GM20431 (cell line): ENCODE measurements at regions not wholly inside any gene's neighbourhood (a gene's known extent, or its start where the extent isn't known, plus 50 kb on each side); places are given as distances from the start of the nearest gene placed in this dataset.

Experiments used
- in situ Hi-C: fragments of 300-500 bp; cut with MseI, MboI; formaldehyde crosslinking; loops from one replicate; pipeline ENCODE4 v1.15.0; 2020; ENCODE audit warnings: low sequenced_read_pairs; ENCODE audit not compliant: unreplicated experiment

DNA sequence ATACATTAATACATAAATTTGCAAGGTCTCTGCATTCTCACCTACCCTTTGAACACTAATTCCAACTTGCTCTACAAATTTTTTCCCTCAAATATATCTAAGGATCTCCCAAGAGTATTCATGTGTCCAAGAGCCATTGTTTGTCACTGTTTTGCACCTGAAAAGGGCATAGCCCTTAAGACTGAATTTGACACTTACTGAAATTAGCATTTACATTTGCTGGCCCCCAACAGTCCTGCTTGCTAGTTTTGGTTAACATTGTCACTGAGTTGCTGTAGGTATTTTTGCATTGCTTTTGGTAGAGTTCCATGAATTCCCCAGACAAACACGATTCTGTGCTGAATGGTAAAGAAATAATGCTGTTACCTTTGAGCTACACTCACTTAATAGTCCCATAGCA lies 57.3 kb downstream of the KCNA4 start:
- in situ Hi-C loops, result no loop called here

DNA sequence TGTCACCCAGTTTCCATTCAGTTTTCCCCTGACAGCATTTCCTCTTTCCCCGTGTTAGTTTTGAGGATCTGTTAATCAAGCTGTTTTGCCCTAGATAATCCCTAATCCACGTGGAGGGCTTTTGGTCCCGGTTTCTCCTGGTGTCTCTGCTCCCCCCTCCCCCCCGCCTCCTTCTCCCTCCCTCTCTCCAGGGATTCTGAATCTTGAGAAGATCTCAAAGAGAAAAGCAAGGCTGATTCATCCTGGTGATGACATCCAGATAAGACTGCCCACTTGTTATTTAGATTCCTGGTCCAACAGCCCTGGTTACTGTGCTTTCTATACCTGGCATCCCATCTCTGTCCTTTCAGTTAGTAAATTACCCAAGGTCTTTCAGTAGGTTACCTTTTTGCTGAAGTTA lies 59.4 kb downstream of the KCNA4 start:
- in situ Hi-C loops, result no loop called here

DNA sequence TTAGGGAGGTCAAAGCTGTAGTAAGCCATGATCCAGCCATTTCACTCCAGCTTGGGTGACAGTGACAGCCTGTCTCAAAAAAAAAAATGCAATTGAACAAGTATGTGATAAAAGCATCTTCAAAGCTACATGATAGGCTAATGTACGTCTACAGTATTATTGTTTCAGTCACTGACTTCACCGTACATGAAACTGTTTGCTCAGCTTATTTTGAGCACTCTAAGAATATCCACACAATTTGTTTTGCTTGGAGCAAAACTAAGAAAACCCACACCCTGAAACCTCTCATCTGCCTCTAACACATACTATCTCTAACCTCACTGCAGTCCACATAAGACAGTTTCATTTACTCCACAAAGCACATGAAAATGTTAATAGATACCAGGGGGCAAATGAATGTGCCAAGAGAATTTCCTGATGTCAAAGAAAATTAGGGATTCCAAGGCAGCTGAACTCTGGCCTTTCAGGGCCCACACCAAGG lies 60.7 kb downstream of the KCNA4 start:
- in situ Hi-C loops, result no loop called here

DNA sequence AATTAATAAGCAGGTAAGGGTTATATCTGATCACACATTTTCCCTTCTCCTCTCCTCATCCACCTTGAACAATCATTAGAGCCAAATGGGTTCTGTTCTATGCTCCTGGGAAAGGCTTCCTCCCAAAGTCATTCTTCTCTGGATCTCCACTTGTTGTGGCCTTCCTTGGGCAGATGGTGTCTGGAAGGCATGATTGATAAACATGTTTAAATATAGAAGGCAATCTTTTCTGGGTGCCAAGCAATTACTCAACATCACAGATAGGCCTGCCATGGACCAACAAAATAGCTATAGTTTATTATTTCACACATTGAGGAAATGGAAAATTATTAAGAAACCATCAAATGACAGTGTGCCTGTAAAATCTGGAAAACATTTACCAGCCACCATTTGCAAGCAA lies 73.5 kb downstream of the KCNA4 start:
- in situ Hi-C loops, result no loop called here

- in situ Hi-C loops, result no loop called here
Measured at GRCh38 chr11:29937526-29937925, 79.3 kb downstream of the KCNA4 start.

DNA sequence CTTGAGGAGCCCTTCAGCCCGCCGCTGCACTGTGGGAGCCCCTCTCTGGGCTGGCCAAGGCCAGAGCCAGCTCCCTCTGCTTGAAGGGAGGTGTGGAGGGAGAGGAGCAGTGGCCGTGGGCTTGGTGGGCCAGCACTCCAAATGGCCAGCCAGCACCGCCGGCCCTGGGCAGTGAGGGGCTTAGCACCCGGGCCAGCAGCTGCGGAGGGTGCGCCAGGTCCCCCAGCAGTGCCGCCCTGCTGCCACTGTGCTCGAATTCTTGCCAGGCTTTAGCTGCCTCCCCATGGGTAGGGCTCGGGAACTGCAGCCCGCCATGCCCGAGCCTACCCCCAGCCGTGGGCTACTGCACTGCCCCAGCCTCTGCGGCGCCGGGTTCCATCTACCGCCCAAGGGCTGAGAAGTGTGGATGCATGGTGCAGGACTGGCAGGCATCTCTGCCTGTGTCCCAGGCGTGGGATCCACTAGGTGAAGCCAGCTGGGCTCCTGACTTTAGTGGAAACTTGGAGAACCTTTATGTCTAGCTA lies 82.7 kb downstream of the KCNA4 start:
- in situ Hi-C loops, result no loop called here

GRCh38 chr11:29916040-29916439 lies 100.8 kb downstream of the KCNA4 start:
- in situ Hi-C loops, result no loop called here

GRCh38 chr11:29914203-29914930 lies 102.5 kb downstream of the KCNA4 start:
- in situ Hi-C loops, result no loop called here

DNA sequence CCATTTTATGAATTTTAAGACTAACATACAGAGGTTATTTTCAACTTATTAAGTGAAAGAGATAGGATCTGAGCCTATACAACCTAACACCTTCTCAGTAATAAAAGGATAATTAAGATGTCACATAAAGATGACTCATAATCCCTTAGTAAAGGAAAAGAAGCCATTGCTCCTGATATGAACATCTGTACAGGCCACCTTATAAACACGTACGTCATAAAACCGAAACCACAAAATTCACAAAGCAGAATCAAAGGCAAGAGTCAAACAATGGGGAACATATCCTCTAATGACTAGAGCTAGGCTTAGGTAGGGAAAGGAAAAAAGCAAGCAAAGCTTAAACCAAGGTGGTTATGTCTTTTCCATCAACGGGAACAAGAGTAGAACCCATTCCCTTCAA lies 103.5 kb downstream of the KCNA4 start:
- in situ Hi-C loops, result no loop called here

GRCh38 chr11:29900382-29900781 lies 116.4 kb downstream of the KCNA4 start:
- in situ Hi-C loops, result no loop called here

- in situ Hi-C loops, result no loop called here
Measured at GRCh38 chr11:29879560-29879959, 137.3 kb downstream of the KCNA4 start.

- in situ Hi-C loops, result no loop called here
Measured at GRCh38 chr11:29876192-29876591, 140.6 kb downstream of the KCNA4 start.

DNA sequence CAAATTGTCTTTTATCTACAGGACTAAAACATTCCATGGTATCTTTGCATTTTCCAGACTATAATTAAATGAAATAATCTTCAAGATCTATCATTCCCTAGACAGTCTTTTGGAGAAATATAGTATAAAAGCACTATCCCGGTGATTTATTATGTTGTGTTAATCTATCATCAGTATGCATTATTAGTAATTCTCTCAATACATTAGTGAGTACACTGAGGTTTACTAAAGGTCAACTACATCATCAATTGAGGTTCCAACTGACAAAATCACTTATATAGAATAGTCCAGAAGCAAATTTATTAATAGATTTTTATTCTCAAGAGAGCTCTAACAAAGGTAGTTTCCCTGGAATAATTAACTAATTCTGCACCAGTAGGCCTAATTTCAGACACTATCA lies 169.6 kb downstream of the KCNA4 start:
- in situ Hi-C loops, result no loop called here

GRCh38 chr11:29844701-29845379 lies 172.0 kb downstream of the KCNA4 start:
- in situ Hi-C loops, result no loop called here

DNA sequence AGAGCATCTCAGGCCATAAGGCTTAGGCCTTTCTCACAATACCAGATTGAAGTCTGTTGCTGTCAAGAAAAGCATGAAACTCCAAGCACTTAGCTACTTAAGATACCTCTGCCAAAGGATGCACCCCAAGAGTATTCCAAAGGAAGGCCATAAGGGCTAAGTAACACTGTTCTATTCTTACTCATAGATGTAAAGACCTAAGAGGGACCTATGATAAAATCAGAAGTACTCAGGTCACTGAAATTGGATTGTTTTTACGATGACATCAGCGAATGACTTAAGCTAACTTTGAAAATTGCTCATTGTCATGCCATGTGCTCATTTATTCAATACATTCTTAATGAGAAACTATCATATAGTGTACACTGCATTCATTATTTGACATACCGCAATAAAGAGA lies 172.8 kb downstream of the KCNA4 start:
- in situ Hi-C loops, result no loop called here

- in situ Hi-C loops, result no loop called here
Measured at GRCh38 chr11:29842061-29842460, 174.8 kb downstream of the KCNA4 start.

- in situ Hi-C loops, result no loop called here
Measured at GRCh38 chr11:29826878-29827277, 190.0 kb downstream of the KCNA4 start.

DNA sequence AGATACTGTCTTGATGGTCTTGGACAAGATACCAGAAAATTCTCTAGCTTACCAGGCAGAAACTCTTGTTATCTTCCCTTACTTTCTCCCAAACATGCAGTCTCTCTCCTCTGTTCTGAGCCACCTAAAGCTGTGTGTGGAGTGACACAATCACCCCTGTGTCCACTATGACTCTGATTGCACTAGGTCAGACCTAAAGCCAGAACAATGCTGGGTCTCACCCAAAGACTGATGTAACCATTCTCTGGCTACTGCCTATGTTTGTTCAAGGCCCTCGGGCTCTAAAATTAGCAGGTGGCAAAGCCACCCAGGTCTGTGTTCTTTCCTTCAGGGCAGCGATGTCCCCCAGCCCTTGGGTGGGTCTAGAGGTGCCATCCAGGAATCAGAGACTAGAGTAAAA lies 200.5 kb downstream of the KCNA4 start:
- in situ Hi-C loops, result no loop called here

DNA sequence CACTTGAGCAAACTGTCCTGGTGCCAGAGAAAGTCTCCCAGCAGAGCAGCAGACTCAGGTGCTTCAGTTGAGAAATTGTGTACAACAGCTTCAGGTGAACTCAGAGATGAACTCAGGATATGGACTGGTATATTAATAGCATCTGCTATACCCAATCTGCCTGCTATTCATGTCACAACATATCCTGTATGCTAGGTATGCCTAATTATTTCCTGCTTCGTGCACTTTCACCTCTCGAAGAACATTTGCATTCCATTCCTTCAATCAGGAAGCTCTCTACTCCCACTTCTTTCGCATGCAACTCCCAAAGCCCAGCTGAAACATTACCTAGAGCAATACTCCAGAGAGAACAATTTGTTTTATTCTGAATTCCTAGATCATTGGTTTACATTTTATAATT lies 207.7 kb downstream of the KCNA4 start:
- in situ Hi-C loops, result no loop called here

- in situ Hi-C loops, result no loop called here
Measured at GRCh38 chr11:29802522-29802921, 214.3 kb downstream of the KCNA4 start.

GRCh38 chr11:29801561-29801960 lies 215.3 kb downstream of the KCNA4 start:
- in situ Hi-C loops, result no loop called here

DNA sequence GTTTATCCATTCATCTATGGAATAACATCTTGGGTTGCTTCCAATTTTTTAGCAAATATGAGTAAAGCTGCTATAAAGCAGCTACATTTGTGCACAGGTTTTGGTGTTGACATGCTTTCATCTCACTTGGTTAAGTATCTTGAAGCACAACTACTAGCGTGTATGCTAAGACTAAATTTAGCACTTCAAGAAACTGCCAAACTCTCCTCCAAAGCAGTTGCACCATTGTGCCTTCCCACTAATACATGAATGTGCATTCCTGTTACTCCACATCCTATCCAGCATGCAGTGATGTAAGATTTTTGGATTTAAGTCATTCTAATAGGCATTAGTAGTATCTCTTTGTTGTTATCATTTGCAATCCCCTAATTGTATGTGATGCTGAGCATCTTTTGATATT lies 230.7 kb downstream of the KCNA4 start:
- in situ Hi-C loops, result no loop called here
